NCI-H2171 (cell line): ENCODE measurements at regions not wholly inside any gene's neighbourhood (a gene's known extent, or its start where the extent isn't known, plus 50 kb on each side); places are given as distances from the start of the nearest gene placed in this dataset.

Source experiments
- DNase-seq: peaks from one replicate; lab custom pipeline; 2025; lab: John Stamatoyannopoulos, UW

DNA sequence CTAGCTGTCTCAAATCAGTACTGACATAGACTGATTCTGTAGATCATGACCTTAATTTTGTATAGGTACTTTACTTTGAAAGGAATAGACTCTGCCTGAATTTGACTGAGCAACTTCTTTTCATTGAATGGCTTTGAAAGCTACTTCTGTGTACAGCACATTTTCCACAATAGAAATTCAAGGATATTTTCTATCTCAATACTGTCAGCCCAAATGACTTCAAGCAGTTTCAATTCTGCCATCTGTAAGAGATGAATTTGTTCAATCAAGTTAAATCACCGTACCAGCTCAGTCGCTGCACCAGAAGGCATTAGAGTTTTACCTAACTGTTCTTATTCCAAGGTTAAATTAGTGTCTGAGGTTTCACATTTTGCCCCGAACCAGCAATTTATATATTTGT lies 107.0 kb upstream of the EYS start:
- no peak for DNase-seq

DNA sequence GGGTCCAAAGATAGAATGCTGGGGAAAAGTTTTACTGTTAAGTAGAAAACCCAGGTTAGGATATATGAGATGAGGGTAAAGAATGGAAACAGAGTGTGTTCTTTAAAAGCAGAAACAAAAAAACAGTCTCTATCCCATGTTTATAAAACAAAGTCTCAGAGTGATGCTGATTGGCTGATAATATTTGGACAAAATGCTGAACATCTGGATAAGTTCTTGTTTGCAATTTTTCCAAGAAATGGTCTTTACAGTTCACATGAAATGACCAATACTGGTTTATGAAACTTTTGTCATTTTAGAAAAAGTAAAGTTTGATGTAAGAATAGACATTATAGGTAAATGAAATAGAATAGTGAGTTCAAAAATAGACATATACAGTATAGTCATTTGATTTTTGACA lies 96.2 kb upstream of the EYS start:
- DNase-seq, result no peak

DNA sequence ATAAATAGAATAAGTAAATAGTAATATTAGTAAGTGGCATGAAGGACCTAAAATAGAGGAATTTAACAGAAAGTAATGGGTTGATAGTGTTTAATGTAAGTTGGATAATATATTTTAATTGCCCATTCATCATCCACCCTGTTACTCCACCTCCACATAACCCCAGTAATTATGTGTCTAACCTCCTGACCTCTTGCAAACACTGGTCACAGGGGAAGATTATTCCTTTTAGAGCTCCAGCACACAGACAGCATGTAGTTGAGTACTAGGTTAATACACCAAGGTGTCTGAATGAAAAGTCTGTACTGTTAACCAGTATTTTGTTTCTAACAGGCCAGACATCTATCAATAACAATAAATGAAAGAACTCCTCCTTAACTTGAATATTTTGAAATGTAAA lies 92.4 kb upstream of the EYS start:
- DNase-seq, result no peak

DNA sequence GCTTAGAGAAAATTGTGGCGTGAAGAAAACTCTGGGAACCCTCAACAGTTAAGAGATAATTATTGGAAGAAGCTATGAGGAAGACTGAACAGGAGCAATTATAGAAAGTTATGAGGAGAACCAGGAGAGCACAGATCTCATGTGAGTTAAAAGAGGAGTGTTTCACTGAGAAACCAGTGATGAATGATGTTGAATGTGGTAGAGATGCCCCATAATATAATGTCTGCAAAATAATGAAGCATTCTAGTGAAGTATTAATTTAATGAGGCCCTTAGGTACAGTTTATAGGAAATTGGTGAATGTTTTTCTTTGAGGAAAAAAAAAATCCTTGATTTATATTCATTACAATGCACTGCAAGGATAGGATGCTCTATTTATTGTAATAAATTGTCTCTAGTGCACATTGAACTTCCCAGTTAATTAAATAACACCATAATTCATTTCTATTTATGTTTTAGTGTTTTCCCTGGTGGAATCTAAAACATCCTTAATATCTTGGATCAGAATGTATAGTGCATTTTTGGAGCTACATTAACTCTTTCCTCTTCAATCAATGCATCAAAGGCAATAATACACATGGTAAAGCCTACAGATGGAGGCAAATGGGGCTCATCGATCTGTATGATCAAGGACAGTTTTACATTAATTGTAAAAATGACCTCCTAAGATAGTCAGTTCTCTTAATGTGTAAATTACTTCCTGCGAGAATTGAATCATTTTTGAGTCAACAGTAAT lies 91.4 kb upstream of the EYS start:
- no peak for DNase-seq

DNA sequence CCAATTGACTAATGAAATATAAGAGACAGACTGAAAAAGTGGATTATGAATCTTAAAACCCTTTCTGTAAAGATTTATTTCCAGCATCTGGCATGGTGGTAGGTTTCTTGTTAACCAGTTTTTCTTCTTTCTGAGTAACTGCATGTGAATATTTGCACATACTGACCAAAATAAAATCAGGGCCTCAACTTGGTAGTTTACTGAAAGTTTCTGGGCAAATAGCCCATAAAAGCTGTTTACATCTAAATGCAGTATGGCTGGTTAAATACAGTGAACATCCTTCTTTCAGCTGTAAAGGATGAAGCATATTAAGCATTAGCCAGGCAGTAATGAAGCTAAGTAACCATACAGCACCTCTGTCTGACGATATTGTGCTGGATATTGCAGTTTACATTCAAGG lies 83.6 kb upstream of the EYS start:
- no peak for DNase-seq

DNA sequence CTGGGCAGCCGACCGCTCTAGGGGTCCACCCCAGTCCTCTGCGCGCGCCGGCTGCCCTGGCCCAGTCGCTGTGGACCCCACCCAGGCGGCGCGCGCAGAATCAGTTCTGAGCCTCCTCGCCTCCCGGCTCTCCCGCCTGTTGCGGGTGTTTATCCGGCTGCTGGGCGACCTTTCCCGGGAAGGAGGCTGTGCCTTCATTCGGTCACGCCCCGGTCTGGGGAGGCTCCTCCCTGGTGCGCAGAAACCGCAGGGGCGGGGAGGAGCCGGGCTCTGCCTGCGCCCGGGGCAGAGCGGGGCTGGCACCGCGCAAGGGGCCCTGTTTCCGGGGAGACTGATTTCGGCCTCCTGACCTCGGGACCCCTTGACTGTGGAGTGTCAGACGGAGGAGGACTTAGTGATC lies 80.8 kb upstream of the EYS start:
- no peak for DNase-seq

DNA sequence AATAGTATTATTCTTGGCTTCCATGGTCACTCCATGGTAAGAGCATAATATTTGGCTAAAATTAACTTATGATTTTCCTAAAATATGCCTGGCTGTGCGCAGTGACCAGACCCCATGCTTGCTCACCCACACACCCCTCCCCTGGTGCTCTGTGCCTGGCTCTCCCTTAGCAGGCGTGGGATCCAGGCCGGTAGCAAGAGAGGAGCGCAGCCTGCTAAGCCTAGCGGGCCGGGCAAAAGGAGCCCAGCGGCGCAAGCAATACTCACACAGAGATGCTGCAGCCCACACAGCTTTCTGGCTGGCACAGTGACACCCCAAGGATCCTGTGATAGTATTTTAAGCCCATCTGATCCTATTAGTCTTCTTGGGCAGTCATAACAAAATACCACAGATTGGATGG lies 79.8 kb upstream of the EYS start:
- DNase-seq, result no peak

DNA sequence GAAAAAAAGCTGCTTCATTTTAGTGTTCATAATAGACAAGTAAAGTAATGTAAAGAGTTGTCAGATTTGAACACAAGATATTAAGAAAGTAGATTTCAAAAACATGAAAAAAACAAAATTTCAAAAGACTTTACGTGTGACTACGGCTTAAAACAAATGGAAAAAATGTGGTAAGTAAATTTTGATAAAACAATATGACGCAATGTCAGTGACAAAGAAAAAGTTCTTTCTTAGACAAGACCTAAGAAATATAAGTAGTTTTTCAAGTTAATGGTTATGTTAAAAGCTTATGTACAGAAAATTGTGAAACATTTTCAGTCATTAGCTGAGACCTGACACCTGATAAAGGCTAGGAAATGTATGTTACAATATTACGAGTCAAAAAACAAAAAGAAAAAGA lies 73.7 kb upstream of the EYS start:
- no peak for DNase-seq

GRCh38 chr6:65776332-65776731 lies 69.3 kb upstream of the EYS start:
- DNase-seq, result peak; percentile 28

- DNase-seq, result no peak
Observed at GRCh38 chr6:65771946-65772345, 64.9 kb upstream of the EYS start.

- DNase-seq, result no peak
Observed at GRCh38 chr6:65761890-65762289, 54.9 kb upstream of the EYS start.

GRCh38 chr6:65760285-65760684 lies 53.3 kb upstream of the EYS start:
- DNase-seq, result no peak
